ENCODE measurements at regions not wholly inside any gene's neighbourhood (a gene's known extent, or its start where the extent isn't known, plus 50 kb on each side); places are given as distances from the start of the nearest gene placed in this dataset.
A peak's percentile ranks its signal among the peaks of the same experiment; 100 is the strongest.

GRCh38 chr2:208827549-208828221 is 421.1 kb downstream of the PTH2R start:
- intact Hi-C loops (cut with DNase I) = no loop called here
- Histone ChIP-seq H3K4me3 (ENCODE audit: low read length in 3 of 3) (no peak overlapping the region), H3K27me3 (ENCODE audit: control insufficient read depth, insufficient read depth, low read length) (no peaks in the 10 kb centered on the region), H3K9ac (ENCODE audit: low read length in 3 of 3) (no peak overlapping the region), H3K36me3 (ENCODE audit: control insufficient read depth in 2 of 3, insufficient read depth in 3 of 3, low read length in 3 of 3) (peaks cover 0 to 12% (median 0%) of the 10 kb centered on the region in 3 donors), H3K27ac (ENCODE audit: low read depth in 2 of 2, low read length in 2 of 2) (no peak overlapping the region), H3K9me3 (ENCODE audit: control insufficient read depth in 2 of 3, insufficient read depth in 1 of 3, low read length in 3 of 3) (no peaks in the 10 kb centered on the region), H3K4me1 (ENCODE audit: control insufficient read depth in 2 of 3, insufficient read depth in 2 of 3, low read depth in 1 of 3, low read length in 3 of 3) (peaks cover 0 to 2% (median 0%) of the 10 kb centered on the region in 3 donors)
- FAIRE-seq (no peak), DNase-seq (no peak)
- TF ChIP-seq CTCF (IDR thresholded peaks at IDR 0.05; ENCODE audit: borderline replicate concordance, extremely low read depth, insufficient read depth) = no peak

- H3K9me3 ChIP-seq (ENCODE audit: control insufficient read depth in 2 of 3, insufficient read depth in 1 of 3, low read length in 3 of 3) = no peaks in the 10 kb centered on the region
- peaks cover 0 to 7% (median 0%) of the 10 kb centered on the region in 3 donors for H3K36me3 ChIP-seq (ENCODE audit: control insufficient read depth in 2 of 3, insufficient read depth in 3 of 3, low read length in 3 of 3)
- no peak for TF ChIP-seq CTCF (IDR thresholded peaks at IDR 0.05; ENCODE audit: borderline replicate concordance, extremely low read depth, insufficient read depth)
- peaks cover 0 to 2% (median 0%) of the 10 kb centered on the region in 3 donors for H3K4me1 ChIP-seq (ENCODE audit: control insufficient read depth in 2 of 3, insufficient read depth in 2 of 3, low read depth in 1 of 3, low read length in 3 of 3)
- H3K4me3 ChIP-seq (ENCODE audit: low read length in 3 of 3) = no peak overlapping the region
- FAIRE-seq (no peak), DNase-seq (peak in 1 of 5 donors; percentile 5)
- intact Hi-C loops (cut with DNase I) = no loop called here
- H3K27me3 ChIP-seq (ENCODE audit: control insufficient read depth, insufficient read depth, low read length) = no peaks in the 10 kb centered on the region
- no peak overlapping the region for H3K9ac ChIP-seq (ENCODE audit: low read length in 3 of 3)
- no peak overlapping the region for H3K27ac ChIP-seq (ENCODE audit: low read depth in 2 of 2, low read length in 2 of 2)
These were observed 423.6 kb downstream of the PTH2R start for GRCh38 chr2:208830203-208830602.

GRCh38 chr2:208847651-208848050 is 441.1 kb downstream of the PTH2R start:
- TF ChIP-seq CTCF (IDR thresholded peaks at IDR 0.05; ENCODE audit: borderline replicate concordance, extremely low read depth, insufficient read depth) = no peak
- Histone ChIP-seq H3K4me3 (ENCODE audit: low read length in 3 of 3) (no peak overlapping the region), H3K36me3 (ENCODE audit: control insufficient read depth in 2 of 3, insufficient read depth in 3 of 3, low read length in 3 of 3) (no peaks in the 10 kb centered on the region), H3K9me3 (ENCODE audit: control insufficient read depth in 2 of 3, insufficient read depth in 1 of 3, low read length in 3 of 3) (no peaks in the 10 kb centered on the region), H3K27me3 (ENCODE audit: control insufficient read depth, insufficient read depth, low read length) (no peaks in the 10 kb centered on the region), H3K9ac (ENCODE audit: low read length in 3 of 3) (no peak overlapping the region), H3K27ac (ENCODE audit: low read depth in 2 of 2, low read length in 2 of 2) (no peak overlapping the region), H3K4me1 (ENCODE audit: control insufficient read depth in 2 of 3, insufficient read depth in 2 of 3, low read depth in 1 of 3, low read length in 3 of 3) (no peaks in the 10 kb centered on the region)
- intact Hi-C loops (cut with DNase I) = no loop called here
- DNase-seq (no peak), FAIRE-seq (no peak)

Measured in kidney (tissue), 13 donors.